HL-60 (cell line): ENCODE measurements at regions not wholly inside any gene's neighbourhood (a gene's known extent, or its start where the extent isn't known, plus 50 kb on each side); places are given as distances from the start of the nearest gene placed in this dataset.

Experiments used
- CTCF ChIP-seq: IDR thresholded peaks from one replicate; pipeline ENCODE4 v1.5.1; 2011; ENCODE audit warnings: low read length, control low read depth, inconsistent platforms; ENCODE audit not compliant: insufficient read depth
- GABPA ChIP-seq: IDR thresholded peaks from 2 replicates; pipeline ENCODE4 v1.6.1; 2012; ENCODE audit warnings: low read depth

GRCh38 chr5:154697371-154697770 lies 57.8 kb upstream of the LARP1 start:
- TF ChIP-seq GABPA (no peak), CTCF (no peak)
